ENCODE measurements at regions not wholly inside any gene's neighbourhood (a gene's known extent, or its start where the extent isn't known, plus 50 kb on each side); places are given as distances from the start of the nearest gene placed in this dataset.
A peak's percentile ranks its signal among the peaks of the same experiment; 100 is the strongest.

GRCh38 chr3:182608832-182609231, 184.5 kb upstream of the ATP11B start:
- no peak for DNase-seq (ENCODE audit: low read depth)
- H3K4me3 ChIP-seq (ENCODE audit: low read depth, low read length), result no peak overlapping the region
- no peak for TF ChIP-seq CTCF (IDR thresholded peaks at IDR 0.05; ENCODE audit: control insufficient read depth, extremely low read depth, insufficient read depth)

- no peak overlapping the region for H3K4me3 ChIP-seq (ENCODE audit: low read depth, low read length)
- no peak for DNase-seq (ENCODE audit: low read depth)
- no peak for TF ChIP-seq CTCF (IDR thresholded peaks at IDR 0.05; ENCODE audit: control insufficient read depth, extremely low read depth, insufficient read depth)
Observed at GRCh38 chr3:182609575-182610156, 183.6 kb upstream of the ATP11B start.

- no peak for DNase-seq (ENCODE audit: low read depth)
- no peak overlapping the region for H3K4me3 ChIP-seq (ENCODE audit: low read depth, low read length)
- no peak for TF ChIP-seq CTCF (IDR thresholded peaks at IDR 0.05; ENCODE audit: control insufficient read depth, extremely low read depth, insufficient read depth)
Observed at GRCh38 chr3:182612332-182612731, 181.0 kb upstream of the ATP11B start.

- DNase-seq (ENCODE audit: low read depth), result no peak
- no peak overlapping the region for H3K4me3 ChIP-seq (ENCODE audit: low read depth, low read length)
- no peak for TF ChIP-seq CTCF (IDR thresholded peaks at IDR 0.05; ENCODE audit: control insufficient read depth, extremely low read depth, insufficient read depth)
Observed at GRCh38 chr3:182617500-182617899, 175.8 kb upstream of the ATP11B start.

GRCh38 chr3:182618085-182618732, 175.1 kb upstream of the ATP11B start:
- no peak overlapping the region for H3K4me3 ChIP-seq (ENCODE audit: low read depth, low read length)
- DNase-seq (ENCODE audit: low read depth), result peak; percentile 21
- peak; percentile 88 for TF ChIP-seq CTCF (IDR thresholded peaks at IDR 0.05; ENCODE audit: control insufficient read depth, extremely low read depth, insufficient read depth)

GRCh38 chr3:182618981-182619591, 174.2 kb upstream of the ATP11B start:
- no peak overlapping the region for H3K4me3 ChIP-seq (ENCODE audit: low read depth, low read length)
- no peak for DNase-seq (ENCODE audit: low read depth)
- no peak for TF ChIP-seq CTCF (IDR thresholded peaks at IDR 0.05; ENCODE audit: control insufficient read depth, extremely low read depth, insufficient read depth)

All from LNCaP clone FGC (cell line).